HEK293 (cell line): ENCODE measurements at regions not wholly inside any gene's neighbourhood (a gene's known extent, or its start where the extent isn't known, plus 50 kb on each side); places are given as distances from the start of the nearest gene placed in this dataset.
"Not testable (repeated sequence)": the region's sequence is repeated elsewhere in the genome, so short reads cannot be mapped to it uniquely, and the experiment has no call there.

Experiments used
- CTCF ChIA-PET: fragments of 350-600 bp; formaldehyde crosslinking; extraction: SDS; loops from one replicate; lab custom pipeline; 2021; ENCODE audit warnings: antibody characterized with exemption; lab: Yijun Ruan, JAX
- POLR2A ChIA-PET: fragments of 300-600 bp; formaldehyde crosslinking; extraction: SDS; loops from one replicate; lab custom pipeline; 2020; ENCODE audit warnings: antibody characterized with exemption, inconsistent platforms; lab: Yijun Ruan, JAX
- H3K27ac ChIP-seq: fragments of 200-500 bp; sonication (Bioruptor generic); 2 replicates; pipeline ENCODE4 v1.5.1; 2014; ENCODE audit warnings: low read depth, low read length, control low read depth, inconsistent platforms; ENCODE audit errors: extremely low read depth
- H3K36me3 ChIP-seq, 2 experiments: fragments of 200-500 bp in 1 of 2; sonication (Bioruptor generic) in 1 of 2; 1 replicate in 1 of 2; 2 replicates in 1 of 2; pipeline ENCODE4 v1.5.1; 2014 to 2017; ENCODE audit warnings: inconsistent platforms in 2 of 2, low read length in 2 of 2; ENCODE audit not compliant: control insufficient read depth in 2 of 2, insufficient read depth in 1 of 2
- H3K4me1 ChIP-seq: fragments of 200-500 bp; sonication (Bioruptor generic); 2 replicates; pipeline ENCODE4 v1.5.1; 2014; ENCODE audit warnings: mild to moderate bottlenecking, low read length, inconsistent platforms; ENCODE audit not compliant: control insufficient read depth, insufficient read depth
- H3K4me3 ChIP-seq: 2 replicates; pipeline ENCODE4 v1.5.1; 2011; ENCODE audit warnings: low read depth, mild to moderate bottlenecking, control low read depth, low read length, moderate library complexity
- H3K9me3 ChIP-seq: fragments of 200-500 bp; sonication (Bioruptor generic); 2 replicates; pipeline ENCODE4 v1.5.1; 2014; ENCODE audit warnings: low read depth, low read length, inconsistent platforms; ENCODE audit not compliant: control insufficient read depth, insufficient read depth
- ZBTB1 ChIP-seq: fragments of 450-650 bp; formaldehyde crosslinking; IDR thresholded peaks from 2 replicates; pipeline ENCODE4 v1.5.1; 2016; ENCODE audit warnings: missing biosample characterization, missing genetic modification characterization
- ZBTB20 ChIP-seq: fragments of 450-650 bp; formaldehyde crosslinking; IDR thresholded peaks from 2 replicates; pipeline ENCODE4 v1.5.1; 2016; ENCODE audit warnings: missing biosample characterization, missing genetic modification characterization
- ZBTB8A ChIP-seq: fragments of 450-650 bp; formaldehyde crosslinking; IDR thresholded peaks from 2 replicates; pipeline ENCODE4 v1.5.1; 2016; ENCODE audit warnings: missing biosample characterization, missing genetic modification characterization
- ZNF311 ChIP-seq: fragments of 450-650 bp; formaldehyde crosslinking; IDR thresholded peaks from 2 replicates; pipeline ENCODE4 v1.5.1; 2017; ENCODE audit warnings: missing biosample characterization, missing genetic modification characterization, borderline replicate concordance
- ZNF394 ChIP-seq: fragments of 450-650 bp; formaldehyde crosslinking; IDR thresholded peaks from 2 replicates; pipeline ENCODE4 v1.5.1; 2016; ENCODE audit warnings: missing biosample characterization, missing genetic modification characterization, mild to moderate bottlenecking, moderate library complexity, borderline replicate concordance
- ZNF426 ChIP-seq: fragments of 450-650 bp; formaldehyde crosslinking; IDR thresholded peaks from 2 replicates; pipeline ENCODE4 v1.5.1; 2017; ENCODE audit warnings: missing biosample characterization, missing genetic modification characterization, mild to moderate bottlenecking, inconsistent platforms, moderate library complexity
- ZNF555 ChIP-seq: fragments of 450-650 bp; formaldehyde crosslinking; conservative IDR thresholded peaks from 2 replicates; pipeline ENCODE4 v1.5.1; 2017; ENCODE audit warnings: missing biosample characterization, mild to moderate bottlenecking, missing genetic modification characterization, inconsistent platforms
- ZNF623 ChIP-seq: fragments of 450-650 bp; formaldehyde crosslinking; IDR thresholded peaks from 2 replicates; pipeline ENCODE4 v1.5.1; 2016; ENCODE audit warnings: missing biosample characterization, missing genetic modification characterization
- ZNF624 ChIP-seq: fragments of 450-650 bp; formaldehyde crosslinking; IDR thresholded peaks from 2 replicates; pipeline ENCODE4 v1.5.1; 2017; ENCODE audit warnings: missing biosample characterization, missing genetic modification characterization
- ZNF654 ChIP-seq: fragments of 450-650 bp; formaldehyde crosslinking; IDR thresholded peaks from 2 replicates; pipeline ENCODE4 v1.5.1; 2016; ENCODE audit warnings: low read depth, missing biosample characterization, missing genetic modification characterization
- TF ChIP-seq, protein P1 (sequence below): fragments of 450-650 bp; formaldehyde crosslinking; conservative IDR thresholded peaks from 2 replicates; pipeline ENCODE4 v1.5.1; 2016; ENCODE audit warnings: low read depth, missing biosample characterization, missing genetic modification characterization

DNA sequence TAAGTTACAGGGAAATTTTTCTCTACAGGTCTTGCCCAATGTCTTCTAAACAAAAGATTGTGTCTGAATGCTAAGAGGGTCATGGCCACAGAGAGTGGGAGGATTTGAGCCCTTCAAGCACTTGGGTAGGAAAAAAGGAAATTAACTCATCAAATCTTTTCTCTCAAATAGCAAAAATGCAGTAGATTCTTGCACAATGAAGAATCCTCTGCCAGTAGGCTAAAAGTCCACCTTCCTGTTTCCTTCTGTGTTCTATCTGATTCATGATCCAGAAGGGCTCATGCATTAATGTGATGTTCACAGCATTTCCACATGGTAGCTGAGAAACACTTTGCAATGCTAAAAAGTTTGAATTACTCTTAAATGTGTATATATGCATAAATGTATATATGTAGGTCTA is 177.1 kb downstream of the CD47 start:
- H3K36me3 ChIP-seq: no peaks in the 10 kb centered on the region
- H3K9me3 ChIP-seq: no peaks in the 10 kb centered on the region
- H3K4me3 ChIP-seq: no peak overlapping the region
- ChIA-PET CTCF (no interaction called here), POLR2A (no interaction called here)
- TF ChIP-seq ZNF311 (tag by site-specific recombination): no peak
- no peak for TF ChIP-seq ZNF623
- TF ChIP-seq ZBTB20 (tag by site-specific recombination): no peak
- no peak overlapping the region for H3K27ac ChIP-seq
- H3K4me1 ChIP-seq: no peaks in the 10 kb centered on the region

DNA sequence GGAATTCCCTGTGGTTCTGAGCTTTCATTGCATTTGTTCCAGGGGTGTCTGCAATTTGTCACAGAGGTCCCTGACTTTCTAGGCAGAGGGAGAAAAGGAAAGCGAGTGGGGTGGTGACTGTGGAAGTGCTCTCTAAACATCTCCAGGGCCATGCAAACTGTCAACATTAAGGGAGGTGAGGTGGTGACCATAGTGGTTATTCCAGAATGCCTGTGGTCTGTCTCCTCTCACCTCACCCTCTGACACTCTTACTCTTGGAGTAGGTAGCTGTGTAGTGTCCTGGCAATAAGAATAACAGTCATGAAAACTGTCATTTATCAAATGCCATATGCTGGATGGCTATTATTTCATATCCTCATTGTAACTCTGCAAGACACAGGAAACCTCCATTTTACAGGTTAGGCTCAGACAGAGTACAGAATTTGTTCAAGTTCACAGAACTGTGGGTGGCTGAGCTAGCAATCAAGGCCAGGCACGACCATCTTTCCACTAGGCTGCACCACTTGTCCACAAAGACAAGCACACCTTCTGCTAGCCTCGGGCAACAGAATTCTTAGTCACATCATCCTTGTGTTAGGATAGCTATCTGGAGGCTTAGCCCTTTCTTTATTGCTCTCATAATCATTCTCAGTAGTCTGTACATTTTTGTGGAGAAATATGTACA is 179.4 kb downstream of the CD47 start:
- POLR2A ChIA-PET: no interaction called here
- Histone ChIP-seq H3K36me3 (no peaks in the 10 kb centered on the region), H3K9me3 (no peaks in the 10 kb centered on the region), H3K4me1 (no peaks in the 10 kb centered on the region), H3K27ac (no peak overlapping the region), H3K4me3 (no peak overlapping the region)
- no peak for TF ChIP-seq ZNF624
- TF ChIP-seq ZNF654 (tag by site-specific recombination): 0 out of 2 replicates have a peak, but pooled peaks have one; percentile 3
- CTCF ChIA-PET: no interaction called here

DNA sequence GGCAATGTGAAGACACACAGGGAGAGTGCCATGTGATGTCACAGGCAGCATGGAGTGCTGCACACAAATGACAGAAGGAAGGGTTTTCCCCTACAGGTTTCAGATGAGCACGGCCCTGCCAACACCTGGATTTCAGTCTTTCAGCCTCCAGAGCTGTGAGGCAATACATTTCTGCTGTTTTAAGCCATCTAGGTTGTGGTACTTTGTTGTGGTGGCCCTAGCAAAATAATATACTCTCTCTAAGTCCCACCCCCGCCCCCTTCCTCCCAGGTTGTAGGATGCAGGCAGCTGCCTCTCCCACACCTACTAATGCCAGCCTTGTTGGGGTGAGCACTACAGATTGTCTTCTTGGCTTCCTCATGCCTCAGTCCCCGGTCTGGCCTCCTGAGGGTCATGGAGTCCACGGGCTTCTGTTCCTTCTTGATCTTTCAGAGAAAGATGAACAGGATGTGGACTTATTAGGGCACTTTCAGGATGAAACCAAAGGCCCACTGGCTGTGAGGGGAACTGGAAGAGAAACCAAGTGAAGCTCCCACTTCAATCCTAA is 180.0 kb downstream of the CD47 start:
- Histone ChIP-seq H3K9me3 (no peaks in the 10 kb centered on the region), H3K4me3 (no peak overlapping the region), H3K27ac (no peak overlapping the region), H3K4me1 (no peaks in the 10 kb centered on the region), H3K36me3 (no peaks in the 10 kb centered on the region)
- POLR2A ChIA-PET: no interaction called here
- no peak for TF ChIP-seq ZBTB1 (tag by site-specific recombination)
- CTCF ChIA-PET: interaction anchor here (0.8 kb wide), 1 partner anchor 26 kb away, joined by 3 read pairs; no protein-coding TSS in a partner anchor

DNA sequence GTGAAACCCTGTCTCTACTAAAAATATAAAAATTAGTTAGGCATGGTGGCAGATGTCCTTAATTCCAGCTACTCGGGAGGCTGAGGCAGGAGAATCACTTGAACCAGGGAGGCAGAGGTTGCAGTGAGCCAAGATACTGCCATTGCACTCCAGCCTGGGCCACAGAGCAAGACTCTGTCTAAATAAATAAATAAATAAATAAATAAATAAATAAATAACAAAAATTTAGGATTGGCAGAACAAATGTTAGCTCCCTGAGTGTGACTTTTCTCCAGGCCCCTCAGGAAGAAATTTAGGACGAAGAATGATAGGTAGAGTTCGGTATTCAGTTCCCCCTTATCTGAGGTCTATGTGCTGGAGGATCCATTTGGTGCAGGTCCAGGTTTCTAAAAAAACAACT is 181.2 kb downstream of the CD47 start:
- TF ChIP-seq ZBTB8A (tag by site-specific recombination) (peak; percentile 17; the same call in 1 of the 2 replicates), ZNF623 (peak; percentile 29; the same call in 1 of the 2 replicates), ZNF555 (peak; percentile 37), ZNF426 (peak; percentile 48), ZNF394 (tag by site-specific recombination) (peak; percentile 68; the same call in 1 of the 2 replicates), ZNF654 (tag by site-specific recombination) (peak; percentile 12; the same call in 1 of the 2 replicates)
- TF ChIP-seq, protein P1, sequence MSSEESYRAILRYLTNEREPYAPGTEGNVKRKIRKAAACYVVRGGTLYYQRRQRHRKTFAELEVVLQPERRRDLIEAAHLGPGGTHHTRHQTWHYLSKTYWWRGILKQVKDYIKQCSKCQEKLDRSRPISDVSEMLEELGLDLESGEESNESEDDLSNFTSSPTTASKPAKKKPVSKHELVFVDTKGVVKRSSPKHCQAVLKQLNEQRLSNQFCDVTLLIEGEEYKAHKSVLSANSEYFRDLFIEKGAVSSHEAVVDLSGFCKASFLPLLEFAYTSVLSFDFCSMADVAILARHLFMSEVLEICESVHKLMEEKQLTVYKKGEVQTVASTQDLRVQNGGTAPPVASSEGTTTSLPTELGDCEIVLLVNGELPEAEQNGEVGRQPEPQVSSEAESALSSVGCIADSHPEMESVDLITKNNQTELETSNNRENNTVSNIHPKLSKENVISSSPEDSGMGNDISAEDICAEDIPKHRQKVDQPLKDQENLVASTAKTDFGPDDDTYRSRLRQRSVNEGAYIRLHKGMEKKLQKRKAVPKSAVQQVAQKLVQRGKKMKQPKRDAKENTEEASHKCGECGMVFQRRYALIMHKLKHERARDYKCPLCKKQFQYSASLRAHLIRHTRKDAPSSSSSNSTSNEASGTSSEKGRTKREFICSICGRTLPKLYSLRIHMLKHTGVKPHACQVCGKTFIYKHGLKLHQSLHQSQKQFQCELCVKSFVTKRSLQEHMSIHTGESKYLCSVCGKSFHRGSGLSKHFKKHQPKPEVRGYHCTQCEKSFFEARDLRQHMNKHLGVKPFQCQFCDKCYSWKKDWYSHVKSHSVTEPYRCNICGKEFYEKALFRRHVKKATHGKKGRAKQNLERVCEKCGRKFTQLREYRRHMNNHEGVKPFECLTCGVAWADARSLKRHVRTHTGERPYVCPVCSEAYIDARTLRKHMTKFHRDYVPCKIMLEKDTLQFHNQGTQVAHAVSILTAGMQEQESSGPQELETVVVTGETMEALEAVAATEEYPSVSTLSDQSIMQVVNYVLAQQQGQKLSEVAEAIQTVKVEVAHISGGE: 0 out of 2 replicates have a peak, but pooled peaks have one; percentile 37
- H3K9me3 ChIP-seq, H3K27ac ChIP-seq, H3K36me3 ChIP-seq, H3K4me3 ChIP-seq, H3K4me1 ChIP-seq, POLR2A ChIA-PET: not testable (repeated sequence)
- CTCF ChIA-PET: interaction anchor here (1.0 kb wide), 1 partner anchor 18 kb away, joined by 3 read pairs; no protein-coding TSS in a partner anchor
